K562 (cell line): ENCODE measurements at regions not wholly inside any gene's neighbourhood (a gene's known extent, or its start where the extent isn't known, plus 50 kb on each side); places are given as distances from the start of the nearest gene placed in this dataset.

Source experiments
- BRD4 ChIP-seq: fragments of 200-600 bp; sonication (generic); IDR thresholded peaks from 2 replicates; pipeline ENCODE4 v1.6.1; 2017; ENCODE audit warnings: inconsistent platforms
- CTBP1 ChIP-seq: fragments of 450-650 bp; IDR thresholded peaks from 2 replicates; pipeline ENCODE4 v1.6.1; 2016; ENCODE audit warnings: borderline replicate concordance
- EP300 ChIP-seq: IDR thresholded peaks from 2 replicates; pipeline ENCODE4 v1.6.1; 2012; ENCODE audit warnings: low read length, improper control_type of control experiment
- HLTF ChIP-seq: fragments of 450-650 bp; IDR thresholded peaks from 2 replicates; pipeline ENCODE4 v1.6.1; 2016
- LARP7 ChIP-seq: fragments of 450-650 bp; IDR thresholded peaks from 2 replicates; pipeline ENCODE4 v1.6.1; 2016
- NCOA6 ChIP-seq: fragments of 450-650 bp; IDR thresholded peaks from 2 replicates; pipeline ENCODE4 v1.6.1; 2017; ENCODE audit warnings: mild to moderate bottlenecking
- PTBP1 ChIP-seq: fragments of 200-400 bp; formaldehyde crosslinking; IDR thresholded peaks from 2 replicates; pipeline ENCODE4 v1.6.1; 2017; ENCODE audit warnings: low read depth, low read length
- RBM14 ChIP-seq: fragments of 200-400 bp; formaldehyde crosslinking; IDR thresholded peaks from 2 replicates; pipeline ENCODE4 v1.6.1; 2018; ENCODE audit warnings: low read depth, mild to moderate bottlenecking, low read length, moderate library complexity, borderline replicate concordance; ENCODE audit not compliant: insufficient read depth
- SMAD2 ChIP-seq: fragments of 150-350 bp; IDR thresholded peaks from 2 replicates; pipeline ENCODE4 v1.6.1; 2014; ENCODE audit warnings: low read depth, mild to moderate bottlenecking, low read length
- SP2 ChIP-seq: IDR thresholded peaks from 2 replicates; pipeline ENCODE4 v1.6.1; 2011; ENCODE audit warnings: mild to moderate bottlenecking, low read depth, low read length, moderate library complexity; ENCODE audit not compliant: poor library complexity, severe bottlenecking; ENCODE audit errors: extremely low read depth
- TOE1 ChIP-seq, 2 experiments: fragments of 450-650 bp in 1 of 2; sonication (generic) in 1 of 2; formaldehyde crosslinking in 1 of 2; IDR thresholded peaks; 2 replicates each; pipeline versions ENCODE4 v1.7.1 to v1.8.0; 2016 to 2022; ENCODE audit warnings: borderline replicate concordance in 2 of 2, mild to moderate bottlenecking in 2 of 2, antibody characterized with exemption in 1 of 2, inconsistent platforms in 1 of 2, low read depth in 1 of 2, missing genetic modification reagents in 1 of 2, moderate library complexity in 1 of 2
- ZFP30 ChIP-seq: fragments of 250-450 bp; sonication (Bioruptor Pico); IDR thresholded peaks from 2 replicates; pipeline ENCODE4 v1.8.0; 2022; ENCODE audit warnings: moderate library complexity, mild to moderate bottlenecking, inconsistent platforms, borderline replicate concordance
- TF ChIP-seq, protein P1 (sequence below): IDR thresholded peaks from 2 replicates; pipeline ENCODE4 v1.6.1; 2016; ENCODE audit warnings: missing genetic modification characterization, missing compliant biosample characterization
- TF ChIP-seq, protein P2 (sequence below): fragments of 250-450 bp; sonication (Bioruptor Pico); IDR thresholded peaks from 2 replicates; pipeline ENCODE4 v1.4.0; 2020
- TF ChIP-seq, protein P3 (sequence below): fragments of 450-650 bp; formaldehyde crosslinking; IDR thresholded peaks from 2 replicates; pipeline ENCODE4 v1.4.0; 2020; ENCODE audit warnings: mild to moderate bottlenecking, mixed read lengths
- TF ChIP-seq, protein P4 (sequence below): IDR thresholded peaks from 2 replicates; pipeline ENCODE4 v1.6.1; 2012; ENCODE audit warnings: low read depth, low read length, improper control_type of control experiment, borderline replicate concordance
- TF ChIP-seq, protein P5 (sequence below), 2 experiments: fragments of 450-650 bp in 1 of 2; IDR thresholded peaks; 2 replicates each; pipeline ENCODE4 v1.6.1; 2011 to 2017; ENCODE audit warnings: low read depth in 2 of 2, antibody characterized with exemption in 1 of 2, borderline replicate concordance in 1 of 2, low read length in 1 of 2, mild to moderate bottlenecking in 1 of 2, mixed read lengths in 1 of 2; ENCODE audit not compliant: control insufficient read depth in 1 of 2

DNA sequence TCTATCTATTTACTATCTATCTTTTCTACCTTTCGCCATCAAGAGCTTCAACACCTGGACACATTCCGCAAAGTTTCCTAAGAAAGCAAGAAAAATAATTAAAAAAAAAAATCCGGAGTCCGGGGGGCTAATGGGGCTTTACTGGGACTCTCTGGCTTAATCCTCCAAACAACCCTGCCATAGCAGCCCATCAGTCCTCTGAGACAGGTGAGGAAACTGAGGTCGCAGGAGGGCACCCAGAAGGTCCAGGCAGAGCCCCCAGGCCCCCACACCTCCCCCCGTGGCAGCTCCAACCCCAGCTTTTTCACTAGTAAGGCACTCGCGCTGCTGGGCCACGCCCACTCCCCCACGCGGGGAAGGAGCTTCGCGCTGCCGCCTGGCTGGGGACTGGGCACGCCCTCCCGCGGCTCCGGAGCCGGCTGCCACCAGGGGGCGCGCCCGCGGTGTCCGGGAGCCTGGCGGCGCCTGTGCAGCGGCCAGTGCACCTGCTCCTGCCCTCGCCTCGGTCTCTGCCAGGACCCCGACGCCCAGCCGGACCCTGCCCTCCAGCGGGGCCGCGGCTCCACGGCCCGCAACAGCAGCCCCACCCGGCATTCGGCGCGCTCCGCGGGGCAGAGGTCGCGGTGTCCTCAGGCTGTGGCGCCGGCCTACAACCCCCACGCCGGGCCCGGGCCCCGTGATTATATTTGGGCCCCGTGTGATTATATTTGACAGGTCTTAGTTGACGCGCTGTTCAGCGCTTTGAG is 54.1 kb upstream of the SAMD11 start (continued):
- TF ChIP-seq, protein P1, sequence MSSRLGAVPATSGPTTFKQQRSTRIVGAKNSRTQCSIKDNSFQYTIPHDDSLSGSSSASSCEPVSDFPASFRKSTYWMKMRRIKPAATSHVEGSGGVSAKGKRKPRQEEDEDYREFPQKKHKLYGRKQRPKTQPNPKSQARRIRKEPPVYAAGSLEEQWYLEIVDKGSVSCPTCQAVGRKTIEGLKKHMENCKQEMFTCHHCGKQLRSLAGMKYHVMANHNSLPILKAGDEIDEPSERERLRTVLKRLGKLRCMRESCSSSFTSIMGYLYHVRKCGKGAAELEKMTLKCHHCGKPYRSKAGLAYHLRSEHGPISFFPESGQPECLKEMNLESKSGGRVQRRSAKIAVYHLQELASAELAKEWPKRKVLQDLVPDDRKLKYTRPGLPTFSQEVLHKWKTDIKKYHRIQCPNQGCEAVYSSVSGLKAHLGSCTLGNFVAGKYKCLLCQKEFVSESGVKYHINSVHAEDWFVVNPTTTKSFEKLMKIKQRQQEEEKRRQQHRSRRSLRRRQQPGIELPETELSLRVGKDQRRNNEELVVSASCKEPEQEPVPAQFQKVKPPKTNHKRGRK (tag): no peak
- TF ChIP-seq, protein P2, sequence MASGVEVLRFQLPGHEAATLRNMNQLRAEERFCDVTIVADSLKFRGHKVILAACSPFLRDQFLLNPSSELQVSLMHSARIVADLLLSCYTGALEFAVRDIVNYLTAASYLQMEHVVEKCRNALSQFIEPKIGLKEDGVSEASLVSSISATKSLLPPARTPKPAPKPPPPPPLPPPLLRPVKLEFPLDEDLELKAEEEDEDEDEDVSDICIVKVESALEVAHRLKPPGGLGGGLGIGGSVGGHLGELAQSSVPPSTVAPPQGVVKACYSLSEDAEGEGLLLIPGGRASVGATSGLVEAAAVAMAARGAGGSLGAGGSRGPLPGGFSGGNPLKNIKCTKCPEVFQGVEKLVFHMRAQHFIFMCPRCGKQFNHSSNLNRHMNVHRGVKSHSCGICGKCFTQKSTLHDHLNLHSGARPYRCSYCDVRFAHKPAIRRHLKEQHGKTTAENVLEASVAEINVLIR (CRISPR knock-in tag): no peak
- no peak for TF ChIP-seq EP300
- TF ChIP-seq LARP7: no peak
- TF ChIP-seq, protein P3, sequence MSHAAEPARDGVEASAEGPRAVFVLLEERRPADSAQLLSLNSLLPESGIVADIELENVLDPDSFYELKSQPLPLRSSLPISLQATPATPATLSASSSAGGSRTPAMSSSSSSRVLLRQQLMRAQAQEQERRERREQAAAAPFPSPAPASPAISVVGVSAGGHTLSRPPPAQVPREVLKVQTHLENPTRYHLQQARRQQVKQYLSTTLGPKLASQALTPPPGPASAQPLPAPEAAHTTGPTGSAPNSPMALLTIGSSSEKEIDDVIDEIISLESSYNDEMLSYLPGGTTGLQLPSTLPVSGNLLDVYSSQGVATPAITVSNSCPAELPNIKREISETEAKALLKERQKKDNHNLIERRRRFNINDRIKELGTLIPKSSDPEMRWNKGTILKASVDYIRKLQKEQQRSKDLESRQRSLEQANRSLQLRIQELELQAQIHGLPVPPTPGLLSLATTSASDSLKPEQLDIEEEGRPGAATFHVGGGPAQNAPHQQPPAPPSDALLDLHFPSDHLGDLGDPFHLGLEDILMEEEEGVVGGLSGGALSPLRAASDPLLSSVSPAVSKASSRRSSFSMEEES (CRISPR knock-in tag): no peak
- TF ChIP-seq CTBP1: peak; percentile 74; the same call in 1 of the 2 replicates
- TF ChIP-seq SP2: no peak
- TF ChIP-seq BRD4: no peak
- TF ChIP-seq, protein P4, sequence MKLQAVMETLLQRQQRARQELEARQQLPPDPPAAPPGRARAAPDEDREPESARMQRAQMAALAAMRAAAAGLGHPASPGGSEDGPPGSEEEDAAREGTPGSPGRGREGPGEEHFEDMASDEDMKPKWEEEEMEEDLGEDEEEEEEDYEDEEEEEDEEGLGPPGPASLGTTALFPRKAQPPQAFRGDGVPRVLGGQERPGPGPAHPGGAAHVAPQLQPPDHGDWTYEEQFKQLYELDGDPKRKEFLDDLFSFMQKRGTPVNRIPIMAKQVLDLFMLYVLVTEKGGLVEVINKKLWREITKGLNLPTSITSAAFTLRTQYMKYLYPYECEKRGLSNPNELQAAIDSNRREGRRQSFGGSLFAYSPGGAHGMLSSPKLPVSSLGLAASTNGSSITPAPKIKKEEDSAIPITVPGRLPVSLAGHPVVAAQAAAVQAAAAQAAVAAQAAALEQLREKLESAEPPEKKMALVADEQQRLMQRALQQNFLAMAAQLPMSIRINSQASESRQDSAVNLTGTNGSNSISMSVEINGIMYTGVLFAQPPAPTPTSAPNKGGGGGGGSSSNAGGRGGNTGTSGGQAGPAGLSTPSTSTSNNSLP: no peak
- no peak for TF ChIP-seq NCOA6
- TF ChIP-seq, protein P5, sequence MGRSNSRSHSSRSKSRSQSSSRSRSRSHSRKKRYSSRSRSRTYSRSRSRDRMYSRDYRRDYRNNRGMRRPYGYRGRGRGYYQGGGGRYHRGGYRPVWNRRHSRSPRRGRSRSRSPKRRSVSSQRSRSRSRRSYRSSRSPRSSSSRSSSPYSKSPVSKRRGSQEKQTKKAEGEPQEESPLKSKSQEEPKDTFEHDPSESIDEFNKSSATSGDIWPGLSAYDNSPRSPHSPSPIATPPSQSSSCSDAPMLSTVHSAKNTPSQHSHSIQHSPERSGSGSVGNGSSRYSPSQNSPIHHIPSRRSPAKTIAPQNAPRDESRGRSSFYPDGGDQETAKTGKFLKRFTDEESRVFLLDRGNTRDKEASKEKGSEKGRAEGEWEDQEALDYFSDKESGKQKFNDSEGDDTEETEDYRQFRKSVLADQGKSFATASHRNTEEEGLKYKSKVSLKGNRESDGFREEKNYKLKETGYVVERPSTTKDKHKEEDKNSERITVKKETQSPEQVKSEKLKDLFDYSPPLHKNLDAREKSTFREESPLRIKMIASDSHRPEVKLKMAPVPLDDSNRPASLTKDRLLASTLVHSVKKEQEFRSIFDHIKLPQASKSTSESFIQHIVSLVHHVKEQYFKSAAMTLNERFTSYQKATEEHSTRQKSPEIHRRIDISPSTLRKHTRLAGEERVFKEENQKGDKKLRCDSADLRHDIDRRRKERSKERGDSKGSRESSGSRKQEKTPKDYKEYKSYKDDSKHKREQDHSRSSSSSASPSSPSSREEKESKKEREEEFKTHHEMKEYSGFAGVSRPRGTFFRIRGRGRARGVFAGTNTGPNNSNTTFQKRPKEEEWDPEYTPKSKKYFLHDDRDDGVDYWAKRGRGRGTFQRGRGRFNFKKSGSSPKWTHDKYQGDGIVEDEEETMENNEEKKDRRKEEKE (IDR thresholded peaks at IDR 0.05; ENCODE audit: borderline replicate concordance in 1 of 2, control insufficient read depth in 1 of 2, low read depth in 2 of 2, low read length in 1 of 2): no peak
- TF ChIP-seq ZFP30 (CRISPR knock-in tag): no peak
- TF ChIP-seq HLTF: no peak
- no peak for TF ChIP-seq RBM14
- TF ChIP-seq SMAD2: no peak
- no peak for TF ChIP-seq TOE1 (IDR thresholded peaks at IDR 0.05; ENCODE audit: borderline replicate concordance)
- no peak for TF ChIP-seq TOE1 (CRISPR knock-in tag; IDR thresholded peaks at IDR 0.05; ENCODE audit: borderline replicate concordance, low read depth)
- no peak for TF ChIP-seq PTBP1
